GM23338 (cell line): ENCODE measurements at regions not wholly inside any gene's neighbourhood (a gene's known extent, or its start where the extent isn't known, plus 50 kb on each side); places are given as distances from the start of the nearest gene placed in this dataset.

Experiments used
- ATAC-seq: fragments of 200-7000 bp; cut with Tn5 transposase; 3 replicates; pipeline ENCODE4 v1.9.1; 2020
- DNase-seq: peaks from one replicate; pipeline ENCODE4 v3.0.0-alpha.2; 2015; ENCODE audit warnings: low spot score
- H2AFZ ChIP-seq: fragments of 200-600 bp; sonication (generic); 2 replicates; pipeline ENCODE4 v1.8.0; 2016; ENCODE audit warnings: antibody characterized with exemption, mild to moderate bottlenecking, moderate library complexity
- H3F3A ChIP-seq: fragments of 200-600 bp; sonication (generic); replicated peaks from 2 replicates; pipeline ENCODE4 v1.8.0; 2017; ENCODE audit warnings: antibody characterized with exemption, mixed run types, low read depth
- H3K27ac ChIP-seq: fragments of 200-600 bp; sonication (generic); 2 replicates; pipeline ENCODE4 v1.6.1; 2016; ENCODE audit warnings: low read depth
- H3K27me3 ChIP-seq: fragments of 200-600 bp; sonication (generic); 2 replicates; pipeline ENCODE4 v1.8.0; 2016; ENCODE audit warnings: mild to moderate bottlenecking, mixed run types, moderate library complexity; ENCODE audit not compliant: insufficient read depth
- H3K36me3 ChIP-seq: fragments of 200-600 bp; sonication (generic); 2 replicates; pipeline ENCODE4 v1.8.0; 2016; ENCODE audit warnings: mild to moderate bottlenecking; ENCODE audit not compliant: insufficient read depth
- H3K4me1 ChIP-seq: fragments of 200-600 bp; sonication (generic); 2 replicates; pipeline ENCODE4 v1.8.0; 2016; ENCODE audit warnings: mild to moderate bottlenecking, moderate library complexity; ENCODE audit not compliant: insufficient read depth
- H3K4me2 ChIP-seq: fragments of 200-600 bp; sonication (generic); 2 replicates; pipeline ENCODE4 v1.7.1; 2017; ENCODE audit warnings: mixed run types
- H3K4me3 ChIP-seq: fragments of 200-600 bp; sonication (generic); 2 replicates; pipeline ENCODE4 v1.6.1; 2016; ENCODE audit warnings: mixed run types
- H3K79me2 ChIP-seq: fragments of 200-600 bp; sonication (generic); replicated peaks from 2 replicates; pipeline ENCODE4 v1.8.0; 2017; ENCODE audit warnings: mild to moderate bottlenecking; ENCODE audit not compliant: insufficient read depth
- H3K9me2 ChIP-seq: fragments of 200-600 bp; sonication (generic); 2 replicates; pipeline ENCODE4 v1.8.0; 2017; ENCODE audit not compliant: insufficient read depth
- H4K20me1 ChIP-seq: fragments of 200-600 bp; sonication (generic); replicated peaks from 2 replicates; pipeline ENCODE4 v1.8.0; 2017; ENCODE audit warnings: mild to moderate bottlenecking; ENCODE audit not compliant: insufficient read depth
- H3K27ac Mint-ChIP-seq: 2 replicates; pipeline ENCODE4 v1.8.0; 2020; ENCODE audit warnings: inconsistent platforms, mild to moderate bottlenecking, moderate library complexity, mixed read lengths
- H3K27me3 Mint-ChIP-seq: 3 replicates; pipeline ENCODE4 v1.8.0; 2022; ENCODE audit warnings: low read depth, mild to moderate bottlenecking, moderate library complexity, mixed read lengths, inconsistent platforms; ENCODE audit not compliant: insufficient read depth, poor library complexity
- H3K36me3 Mint-ChIP-seq: 3 replicates; pipeline ENCODE4 v1.8.0; 2021; ENCODE audit warnings: low read depth, mild to moderate bottlenecking, inconsistent platforms, moderate library complexity, mixed read lengths
- H3K4me1 Mint-ChIP-seq: 3 replicates; pipeline ENCODE4 v1.8.0; 2020; ENCODE audit warnings: mild to moderate bottlenecking, inconsistent platforms, mixed read lengths
- H3K4me3 Mint-ChIP-seq: 3 replicates; pipeline ENCODE4 v1.8.0; 2021; ENCODE audit warnings: moderate library complexity, mild to moderate bottlenecking, inconsistent platforms, mixed read lengths
- H3K9me3 Mint-ChIP-seq: 3 replicates; pipeline ENCODE4 v1.8.0; 2020; ENCODE audit warnings: moderate library complexity, mild to moderate bottlenecking, inconsistent platforms, mixed read lengths
- CREB1 ChIP-seq: fragments of 250-450 bp; sonication (Bioruptor Pico); IDR thresholded peaks from 2 replicates; pipeline ENCODE4 v1.5.0; 2020; ENCODE audit warnings: low read depth, mild to moderate bottlenecking, moderate library complexity
- ETS1 ChIP-seq: IDR thresholded peaks from 2 replicates; pipeline ENCODE4 v1.6.1; 2016; ENCODE audit warnings: antibody characterized with exemption
- EZH2 ChIP-seq: fragments of 200-600 bp; sonication (generic); IDR thresholded peaks from one replicate; pipeline ENCODE4 v1.8.0; 2017; ENCODE audit warnings: antibody characterized with exemption, mild to moderate bottlenecking, low read depth; ENCODE audit not compliant: unreplicated experiment
- EZH2phosphoT487 ChIP-seq: fragments of 200-600 bp; sonication (generic); IDR thresholded peaks from one replicate; pipeline ENCODE4 v1.8.1; 2018; ENCODE audit warnings: antibody characterized with exemption; ENCODE audit not compliant: unreplicated experiment
- JUNB ChIP-seq: IDR thresholded peaks from one replicate; pipeline ENCODE4 v1.6.1; 2016; ENCODE audit warnings: antibody characterized with exemption; ENCODE audit not compliant: unreplicated experiment
- NANOG ChIP-seq: IDR thresholded peaks from 2 replicates; pipeline ENCODE4 v1.6.1; 2016; ENCODE audit warnings: antibody characterized with exemption, borderline replicate concordance
- POLR2AphosphoS5 ChIP-seq: IDR thresholded peaks from 2 replicates; pipeline ENCODE4 v1.6.1; 2016; ENCODE audit warnings: antibody characterized with exemption, low read depth
- STAT1 ChIP-seq: IDR thresholded peaks from one replicate; pipeline ENCODE4 v1.6.1; 2016; ENCODE audit warnings: antibody characterized with exemption; ENCODE audit not compliant: unreplicated experiment
- ZNF114 ChIP-seq: fragments of 250-450 bp; sonication (Bioruptor Pico); IDR thresholded peaks from 2 replicates; pipeline ENCODE4 v1.5.0; 2020; ENCODE audit warnings: mild to moderate bottlenecking, moderate library complexity
- ZNF331 ChIP-seq: fragments of 250-450 bp; sonication (Bioruptor Pico); IDR thresholded peaks from 2 replicates; pipeline ENCODE4 v1.5.0; 2020; ENCODE audit warnings: low read depth, mild to moderate bottlenecking, moderate library complexity
- TF ChIP-seq, protein P1 (sequence below), 2 experiments: fragments of 200-600 bp in 1 of 2; sonication (generic) in 1 of 2; conservative IDR thresholded peaks; 2 replicates each; pipeline versions ENCODE4 v1.5.1 to v1.6.1; 2016 to 2017; ENCODE audit warnings: antibody characterized with exemption in 2 of 2, low read depth in 2 of 2, mild to moderate bottlenecking in 2 of 2, moderate library complexity in 1 of 2
- TF ChIP-seq, protein P2 (sequence below): IDR thresholded peaks from one replicate; pipeline ENCODE4 v1.6.1; 2018; ENCODE audit warnings: antibody characterized with exemption; ENCODE audit not compliant: unreplicated experiment

DNA sequence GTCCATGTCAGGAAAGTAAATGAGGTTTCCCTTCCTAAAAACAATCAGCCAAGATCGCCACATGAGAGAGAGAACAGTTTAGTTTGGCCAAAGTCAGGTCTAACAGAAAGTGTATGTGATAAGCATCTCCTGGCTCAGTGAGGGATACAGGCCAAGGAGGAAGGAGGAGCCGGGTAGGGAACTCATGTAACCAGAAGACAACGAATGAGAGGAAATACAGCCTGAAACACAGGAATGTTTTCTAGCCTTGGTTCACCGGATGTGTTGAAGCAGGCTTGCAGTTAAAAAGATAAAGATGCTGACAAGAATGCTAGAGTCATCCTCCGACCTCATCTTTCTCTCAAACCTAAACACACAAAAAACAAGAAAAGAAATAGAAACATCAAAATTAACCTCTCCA, 283.9 kb upstream of the SIX2 start:
- no peak overlapping the region for H3K27ac Mint-ChIP-seq
- H3K27ac ChIP-seq, result no peak overlapping the region
- 0 out of 2 replicates have a peak overlapping the region, but pooled peaks have one; percentile 38 for H2AFZ ChIP-seq
- no peaks in the 10 kb centered on the region for H3K27me3 ChIP-seq
- no peaks in the 10 kb centered on the region for H3K79me2 ChIP-seq
- H3K4me1 Mint-ChIP-seq, result peaks cover 4% of the 10 kb centered on the region; the same call in 2 of the 3 replicates
- H3K4me3 ChIP-seq, result no peak overlapping the region
- TF ChIP-seq ETS1, result no peak
- no peak for TF ChIP-seq JUNB
- TF ChIP-seq POLR2AphosphoS5, result no peak
- no peak for TF ChIP-seq NANOG
- peaks cover 11% of the 10 kb centered on the region; the same call in 2 of the 3 replicates for H3K36me3 Mint-ChIP-seq
- peaks cover 4% of the 10 kb centered on the region for H3K27me3 Mint-ChIP-seq
- no peak for DNase-seq
- no peaks in the 10 kb centered on the region for H3K36me3 ChIP-seq
- H3K9me3 Mint-ChIP-seq, result peaks cover 19% of the 10 kb centered on the region; the same call in 2 of the 3 replicates
- peaks cover 11% of the 10 kb centered on the region; the same call in 1 of the 2 replicates for H3K9me2 ChIP-seq
- H3F3A ChIP-seq, result no peaks in the 10 kb centered on the region
- ATAC-seq, result no peak
- no peak overlapping the region for H3K4me2 ChIP-seq
- H3K4me1 ChIP-seq, result no peaks in the 10 kb centered on the region
- no peak overlapping the region for H3K4me3 Mint-ChIP-seq
- no peaks in the 10 kb centered on the region for H4K20me1 ChIP-seq

DNA sequence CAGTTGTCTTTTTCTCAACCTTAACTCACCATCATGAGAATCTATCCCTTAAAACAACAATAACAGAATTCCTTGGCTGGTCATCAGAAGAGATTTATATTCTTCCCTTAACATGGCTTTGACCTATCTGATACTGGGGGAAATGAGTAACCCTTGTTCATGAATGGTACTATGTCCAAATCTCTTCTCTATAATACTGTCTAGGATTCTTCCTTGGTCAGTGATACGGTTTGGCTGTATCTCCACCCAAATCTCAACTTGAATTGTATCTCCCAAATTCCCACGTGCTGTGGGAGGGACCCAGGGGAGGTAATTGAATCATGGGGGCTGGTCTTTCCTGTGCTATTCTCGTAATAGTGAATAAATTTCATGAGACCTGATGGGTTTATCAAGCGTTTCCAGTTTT, 282.0 kb upstream of the SIX2 start:
- no peaks in the 10 kb centered on the region for H3K4me1 ChIP-seq
- H3K27ac ChIP-seq, result no peak overlapping the region
- H2AFZ ChIP-seq, result no peak overlapping the region
- no peaks in the 10 kb centered on the region for H3K79me2 ChIP-seq
- no peak for ATAC-seq
- Mint-ChIP-seq H3K4me3 (no peak overlapping the region), H3K9me3 (peaks cover 19% of the 10 kb centered on the region; the same call in 2 of the 3 replicates), H3K27me3 (peaks cover 4% of the 10 kb centered on the region), H3K36me3 (peaks cover 11% of the 10 kb centered on the region; the same call in 2 of the 3 replicates), H3K4me1 (peaks cover 4% of the 10 kb centered on the region; the same call in 2 of the 3 replicates), H3K27ac (no peak overlapping the region)
- no peaks in the 10 kb centered on the region; the same call in 1 of the 2 replicates for H3K36me3 ChIP-seq
- no peaks in the 10 kb centered on the region for H4K20me1 ChIP-seq
- H3K9me2 ChIP-seq, result peaks cover 11% of the 10 kb centered on the region; the same call in 1 of the 2 replicates
- no peaks in the 10 kb centered on the region for H3K27me3 ChIP-seq
- H3K4me3 ChIP-seq, result no peak overlapping the region
- no peaks in the 10 kb centered on the region for H3F3A ChIP-seq
- DNase-seq, result no peak
- H3K4me2 ChIP-seq, result no peak overlapping the region
- TF ChIP-seq, protein P1, sequence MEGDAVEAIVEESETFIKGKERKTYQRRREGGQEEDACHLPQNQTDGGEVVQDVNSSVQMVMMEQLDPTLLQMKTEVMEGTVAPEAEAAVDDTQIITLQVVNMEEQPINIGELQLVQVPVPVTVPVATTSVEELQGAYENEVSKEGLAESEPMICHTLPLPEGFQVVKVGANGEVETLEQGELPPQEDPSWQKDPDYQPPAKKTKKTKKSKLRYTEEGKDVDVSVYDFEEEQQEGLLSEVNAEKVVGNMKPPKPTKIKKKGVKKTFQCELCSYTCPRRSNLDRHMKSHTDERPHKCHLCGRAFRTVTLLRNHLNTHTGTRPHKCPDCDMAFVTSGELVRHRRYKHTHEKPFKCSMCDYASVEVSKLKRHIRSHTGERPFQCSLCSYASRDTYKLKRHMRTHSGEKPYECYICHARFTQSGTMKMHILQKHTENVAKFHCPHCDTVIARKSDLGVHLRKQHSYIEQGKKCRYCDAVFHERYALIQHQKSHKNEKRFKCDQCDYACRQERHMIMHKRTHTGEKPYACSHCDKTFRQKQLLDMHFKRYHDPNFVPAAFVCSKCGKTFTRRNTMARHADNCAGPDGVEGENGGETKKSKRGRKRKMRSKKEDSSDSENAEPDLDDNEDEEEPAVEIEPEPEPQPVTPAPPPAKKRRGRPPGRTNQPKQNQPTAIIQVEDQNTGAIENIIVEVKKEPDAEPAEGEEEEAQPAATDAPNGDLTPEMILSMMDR (conservative IDR thresholded peaks at IDR 0.05; ENCODE audit: low read depth in 2 of 2), result no peak
- TF ChIP-seq ZNF331, result no peak
- no peak for TF ChIP-seq POLR2AphosphoS5
- TF ChIP-seq EZH2phosphoT487, result no peak
- TF ChIP-seq JUNB, result no peak
- no peak for TF ChIP-seq ETS1
- no peak for TF ChIP-seq STAT1
- TF ChIP-seq NANOG, result no peak
- TF ChIP-seq, protein P2, sequence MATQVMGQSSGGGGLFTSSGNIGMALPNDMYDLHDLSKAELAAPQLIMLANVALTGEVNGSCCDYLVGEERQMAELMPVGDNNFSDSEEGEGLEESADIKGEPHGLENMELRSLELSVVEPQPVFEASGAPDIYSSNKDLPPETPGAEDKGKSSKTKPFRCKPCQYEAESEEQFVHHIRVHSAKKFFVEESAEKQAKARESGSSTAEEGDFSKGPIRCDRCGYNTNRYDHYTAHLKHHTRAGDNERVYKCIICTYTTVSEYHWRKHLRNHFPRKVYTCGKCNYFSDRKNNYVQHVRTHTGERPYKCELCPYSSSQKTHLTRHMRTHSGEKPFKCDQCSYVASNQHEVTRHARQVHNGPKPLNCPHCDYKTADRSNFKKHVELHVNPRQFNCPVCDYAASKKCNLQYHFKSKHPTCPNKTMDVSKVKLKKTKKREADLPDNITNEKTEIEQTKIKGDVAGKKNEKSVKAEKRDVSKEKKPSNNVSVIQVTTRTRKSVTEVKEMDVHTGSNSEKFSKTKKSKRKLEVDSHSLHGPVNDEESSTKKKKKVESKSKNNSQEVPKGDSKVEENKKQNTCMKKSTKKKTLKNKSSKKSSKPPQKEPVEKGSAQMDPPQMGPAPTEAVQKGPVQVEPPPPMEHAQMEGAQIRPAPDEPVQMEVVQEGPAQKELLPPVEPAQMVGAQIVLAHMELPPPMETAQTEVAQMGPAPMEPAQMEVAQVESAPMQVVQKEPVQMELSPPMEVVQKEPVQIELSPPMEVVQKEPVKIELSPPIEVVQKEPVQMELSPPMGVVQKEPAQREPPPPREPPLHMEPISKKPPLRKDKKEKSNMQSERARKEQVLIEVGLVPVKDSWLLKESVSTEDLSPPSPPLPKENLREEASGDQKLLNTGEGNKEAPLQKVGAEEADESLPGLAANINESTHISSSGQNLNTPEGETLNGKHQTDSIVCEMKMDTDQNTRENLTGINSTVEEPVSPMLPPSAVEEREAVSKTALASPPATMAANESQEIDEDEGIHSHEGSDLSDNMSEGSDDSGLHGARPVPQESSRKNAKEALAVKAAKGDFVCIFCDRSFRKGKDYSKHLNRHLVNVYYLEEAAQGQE, result no peak
- TF ChIP-seq ZNF114 (CRISPR knock-in tag), result no peak
- TF ChIP-seq CREB1, result no peak
- no peak for TF ChIP-seq EZH2
